AG04449 (cell line): ENCODE measurements at regions not wholly inside any gene's neighbourhood (a gene's known extent, or its start where the extent isn't known, plus 50 kb on each side); places are given as distances from the start of the nearest gene placed in this dataset.

Source experiments
- CTCF ChIA-PET: fragments of 350-600 bp; formaldehyde crosslinking; extraction: SDS; loops from one replicate; lab custom pipeline; 2021; ENCODE audit warnings: antibody characterized with exemption; lab: Yijun Ruan, JAX
- POLR2A ChIA-PET: fragments of 400-600, 350-600 bp; formaldehyde crosslinking; extraction: SDS; loops from one replicate; lab custom pipeline; 2020; ENCODE audit warnings: antibody characterized with exemption, inconsistent platforms; lab: Yijun Ruan, JAX
- DNase-seq: peaks from one replicate; pipeline ENCODE4 v3.0.0-alpha.2; 2010; ENCODE audit warnings: low read depth, low spot score
- H3K4me3 ChIP-seq: 2 replicates; pipeline ENCODE4 v1.5.1; 2011; ENCODE audit warnings: low read depth, mild to moderate bottlenecking, control low read depth, low read length
- TF ChIP-seq, protein P1 (sequence below): IDR thresholded peaks from one replicate; pipeline ENCODE4 v1.5.1; 2011; ENCODE audit warnings: mild to moderate bottlenecking, moderate library complexity, low read length, control low read depth, inconsistent platforms; ENCODE audit not compliant: insufficient read depth; ENCODE audit errors: missing control alignments

- ChIA-PET POLR2A (no interaction called here), CTCF (no interaction called here)
- TF ChIP-seq, protein P1, sequence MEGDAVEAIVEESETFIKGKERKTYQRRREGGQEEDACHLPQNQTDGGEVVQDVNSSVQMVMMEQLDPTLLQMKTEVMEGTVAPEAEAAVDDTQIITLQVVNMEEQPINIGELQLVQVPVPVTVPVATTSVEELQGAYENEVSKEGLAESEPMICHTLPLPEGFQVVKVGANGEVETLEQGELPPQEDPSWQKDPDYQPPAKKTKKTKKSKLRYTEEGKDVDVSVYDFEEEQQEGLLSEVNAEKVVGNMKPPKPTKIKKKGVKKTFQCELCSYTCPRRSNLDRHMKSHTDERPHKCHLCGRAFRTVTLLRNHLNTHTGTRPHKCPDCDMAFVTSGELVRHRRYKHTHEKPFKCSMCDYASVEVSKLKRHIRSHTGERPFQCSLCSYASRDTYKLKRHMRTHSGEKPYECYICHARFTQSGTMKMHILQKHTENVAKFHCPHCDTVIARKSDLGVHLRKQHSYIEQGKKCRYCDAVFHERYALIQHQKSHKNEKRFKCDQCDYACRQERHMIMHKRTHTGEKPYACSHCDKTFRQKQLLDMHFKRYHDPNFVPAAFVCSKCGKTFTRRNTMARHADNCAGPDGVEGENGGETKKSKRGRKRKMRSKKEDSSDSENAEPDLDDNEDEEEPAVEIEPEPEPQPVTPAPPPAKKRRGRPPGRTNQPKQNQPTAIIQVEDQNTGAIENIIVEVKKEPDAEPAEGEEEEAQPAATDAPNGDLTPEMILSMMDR = no peak
- no peak overlapping the region for H3K4me3 ChIP-seq
- no peak for DNase-seq
These were observed 116.6 kb upstream of the THY1 start for GRCh38 chr11:119539583-119539982.

DNA sequence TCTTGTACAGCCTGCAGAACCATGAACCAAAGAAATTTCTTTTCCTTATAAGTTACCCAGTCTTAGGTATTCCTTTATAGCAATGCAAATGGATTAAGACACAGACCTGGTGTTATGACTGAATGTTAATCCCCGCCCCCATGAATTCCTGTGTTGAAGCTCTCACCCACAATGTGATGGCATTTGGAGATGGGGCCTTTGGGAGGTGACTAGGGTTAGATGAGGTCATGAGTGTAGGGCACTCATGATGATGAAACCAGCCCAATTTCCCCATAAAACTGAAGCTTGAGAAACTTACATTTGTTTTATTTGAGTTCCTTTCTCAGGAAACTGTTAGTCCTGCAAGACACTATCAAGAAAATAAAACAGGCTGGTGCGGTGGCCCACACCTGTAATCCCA lies 115.8 kb upstream of the THY1 start:
- no peak for DNase-seq
- ChIA-PET CTCF (interaction anchor here (1.2 kb wide), 1 partner anchor 10 kb away, joined by 5 read pairs; no protein-coding TSS in a partner anchor), POLR2A (no interaction called here)
- TF ChIP-seq, protein P1 = no peak
- no peak overlapping the region for H3K4me3 ChIP-seq

DNA sequence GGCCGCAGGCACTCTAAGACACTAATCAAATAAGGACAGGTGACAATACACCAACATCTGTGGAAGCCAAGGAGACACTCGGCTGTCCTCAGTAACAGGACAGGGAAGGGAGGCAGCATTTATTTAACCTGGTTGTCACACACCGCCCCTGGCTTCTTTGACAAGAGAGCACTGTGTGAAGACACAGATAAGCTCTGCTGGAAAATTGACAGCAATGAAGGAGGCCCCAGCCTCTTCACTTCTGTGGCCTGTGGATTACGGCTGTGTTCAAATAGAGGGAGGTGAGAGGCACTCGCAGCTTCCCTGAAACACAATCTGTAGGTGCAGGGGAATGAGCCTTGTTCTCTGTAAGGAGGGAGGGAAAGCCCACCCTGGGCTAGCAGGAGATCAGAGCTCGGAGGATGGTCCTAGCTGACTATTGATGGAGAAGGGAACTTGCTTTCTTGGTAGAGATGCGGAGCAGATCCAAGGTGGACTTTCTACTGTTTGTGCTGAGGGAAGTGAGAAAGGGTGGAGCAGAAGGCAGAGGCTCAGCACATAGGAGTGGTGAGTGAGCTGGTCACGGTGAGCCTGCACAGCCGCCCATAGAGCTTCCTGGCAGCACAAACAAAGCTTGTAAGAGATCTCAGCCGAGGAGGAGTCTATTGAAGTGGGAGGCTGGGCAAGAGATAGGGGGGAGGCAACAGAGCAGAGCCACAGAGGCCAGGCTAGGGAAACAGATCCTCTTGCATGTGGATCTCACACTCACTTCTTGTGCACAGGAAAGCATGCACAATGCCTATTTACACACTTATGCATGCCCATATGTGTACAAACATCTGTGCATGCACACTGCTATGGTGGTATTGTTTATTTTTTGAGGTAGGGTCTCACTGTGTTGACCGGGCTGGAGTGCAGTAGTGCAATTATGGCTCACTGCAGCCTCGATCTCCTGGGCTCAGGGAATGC lies 114.6 kb upstream of the THY1 start:
- ChIA-PET POLR2A (no interaction called here), CTCF (interaction anchor here (0.7 to 7.2 kb wide), 9 partner anchors 9 to 60 kb away, joined by 3 to 103 read pairs (median 3); no protein-coding TSS in a partner anchor)
- H3K4me3 ChIP-seq = no peak overlapping the region
- TF ChIP-seq, protein P1 = no peak
- DNase-seq = no peak

- TF ChIP-seq, protein P1 = no peak
- CTCF ChIA-PET = interaction anchor here (0.8 to 7.2 kb wide), 8 partner anchors 12 to 59 kb away, joined by 3 to 103 read pairs (median 4); no protein-coding TSS in a partner anchor
- DNase-seq = no peak
- no peak overlapping the region for H3K4me3 ChIP-seq
- POLR2A ChIA-PET = no interaction called here
These were observed 113.8 kb upstream of the THY1 start for GRCh38 chr11:119536801-119537200.

DNA sequence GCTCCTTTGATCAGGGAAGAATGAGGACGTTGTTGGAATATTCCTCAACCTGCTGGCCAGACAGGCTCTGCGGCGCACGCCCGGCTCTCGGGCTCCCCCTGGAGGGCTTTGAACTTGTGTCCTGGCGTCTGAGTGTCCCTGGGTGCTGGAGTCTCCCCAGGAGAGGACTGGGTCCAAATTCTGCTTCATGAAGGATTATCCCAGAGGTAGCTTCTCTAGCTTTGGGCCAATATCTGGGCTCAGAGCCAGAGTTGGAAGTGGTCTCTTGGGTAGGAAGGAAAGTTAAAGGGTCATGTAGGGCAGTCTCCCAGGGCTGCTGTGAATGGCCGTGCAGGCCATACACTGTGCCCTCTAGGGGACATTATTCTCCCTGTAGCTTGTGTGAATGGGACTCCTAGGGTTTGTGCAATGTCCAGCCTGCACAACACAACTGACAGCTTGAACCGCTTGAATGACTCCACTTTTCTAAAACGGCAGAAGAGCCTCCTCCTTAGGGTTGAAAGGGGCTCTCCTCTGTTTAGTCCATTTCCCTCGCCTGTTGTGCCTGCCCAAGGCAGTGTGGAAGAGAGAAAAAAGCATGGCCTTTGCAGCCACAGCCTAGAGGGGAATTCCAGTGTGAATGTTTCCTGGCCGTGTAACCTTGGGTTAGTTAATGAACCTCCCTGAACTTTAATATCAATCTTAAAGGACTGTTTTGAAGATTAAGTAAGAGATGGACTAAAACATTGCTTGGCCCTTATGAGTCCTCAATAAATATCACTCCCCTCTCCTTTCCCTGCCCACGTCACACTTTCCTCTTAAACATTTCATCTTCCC lies 111.2 kb upstream of the THY1 start:
- no peak for DNase-seq
- TF ChIP-seq, protein P1 = peak; percentile 89
- H3K4me3 ChIP-seq = no peak overlapping the region
- ChIA-PET CTCF (interaction anchor here (0.6 to 7.2 kb wide), 32 partner anchors 10 to 580 kb away, joined by 3 to 103 read pairs (median 6); no protein-coding TSS in a partner anchor), POLR2A (no interaction called here)
